HT1080 (cell line): ENCODE measurements at regions not wholly inside any gene's neighbourhood (a gene's known extent, or its start where the extent isn't known, plus 50 kb on each side); places are given as distances from the start of the nearest gene placed in this dataset.
A peak's percentile ranks its signal among the peaks of the same experiment; 100 is the strongest.

Experiments
- DNase-seq: peaks from one replicate; pipeline ENCODE4 v3.0.0-alpha.2; 2015; ENCODE audit warnings: low read depth

DNA sequence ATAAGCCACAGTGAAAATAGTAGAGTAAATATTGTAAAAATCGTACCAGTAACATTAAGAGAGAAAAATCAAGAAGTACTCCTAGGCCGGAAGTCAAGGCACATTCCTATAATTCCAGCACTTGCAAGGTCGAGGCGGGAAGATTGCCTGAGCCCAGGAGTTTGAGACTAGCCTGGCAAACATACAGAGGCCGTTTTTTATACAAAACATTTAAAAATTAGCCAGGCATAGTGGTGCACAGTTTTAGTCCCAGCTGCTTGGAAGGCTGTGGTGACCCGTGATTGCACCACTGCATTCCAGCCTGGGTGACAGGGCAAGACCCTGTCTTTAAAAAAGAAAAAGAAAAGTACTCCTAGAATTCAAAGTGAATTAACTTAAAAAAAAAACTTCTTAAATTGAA lies 341.8 kb downstream of the C12orf50 start:
- peak; percentile 35 for DNase-seq

- DNase-seq = no peak
Observed at GRCh38 chr12:87685696-87686095, 343.5 kb downstream of the C12orf50 start.

GRCh38 chr12:87679251-87679650 lies 349.9 kb downstream of the C12orf50 start:
- DNase-seq = no peak

DNA sequence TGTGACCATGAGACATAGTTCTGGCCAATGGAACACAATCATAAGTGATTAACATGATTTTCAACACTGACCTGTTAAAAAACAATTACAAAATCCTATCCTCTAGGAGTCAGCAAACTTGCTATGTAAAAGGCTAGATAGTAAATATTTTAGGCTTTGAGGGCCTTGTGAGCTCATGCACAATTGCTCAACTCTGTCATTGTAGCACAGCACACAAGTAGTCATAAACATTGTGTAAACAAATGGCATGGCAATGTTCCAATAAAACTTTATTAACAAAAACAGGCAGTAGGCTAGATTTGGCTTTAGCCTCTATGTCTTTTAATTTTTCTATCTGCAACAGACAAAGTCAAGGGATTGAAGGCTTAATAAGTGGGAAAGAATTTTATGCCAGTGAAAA lies 350.7 kb downstream of the C12orf50 start:
- no peak for DNase-seq

- no peak for DNase-seq
Observed at GRCh38 chr12:87676731-87677130, 352.5 kb downstream of the C12orf50 start.

DNA sequence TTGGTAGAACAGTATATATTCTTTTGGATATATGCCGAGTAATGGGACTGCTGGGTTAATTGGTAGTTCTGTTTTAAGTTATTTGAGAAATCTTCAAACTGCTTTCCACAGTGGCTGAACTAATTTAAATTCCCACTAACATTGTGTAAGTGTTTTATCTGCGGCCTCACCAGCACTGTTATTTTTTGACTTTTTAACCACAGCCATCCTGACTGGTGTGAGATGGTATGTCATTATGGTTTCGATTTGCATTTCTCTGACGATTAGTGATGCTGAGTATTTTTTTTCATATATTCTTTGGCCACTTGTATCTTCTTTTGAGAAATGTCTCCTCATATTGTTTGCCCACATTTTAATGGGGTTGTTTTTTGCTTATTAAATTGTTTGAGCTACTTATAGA lies 357.4 kb downstream of the C12orf50 start:
- peak; percentile 25 for DNase-seq

GRCh38 chr12:87670448-87670847 lies 358.8 kb downstream of the C12orf50 start:
- no peak for DNase-seq

DNA sequence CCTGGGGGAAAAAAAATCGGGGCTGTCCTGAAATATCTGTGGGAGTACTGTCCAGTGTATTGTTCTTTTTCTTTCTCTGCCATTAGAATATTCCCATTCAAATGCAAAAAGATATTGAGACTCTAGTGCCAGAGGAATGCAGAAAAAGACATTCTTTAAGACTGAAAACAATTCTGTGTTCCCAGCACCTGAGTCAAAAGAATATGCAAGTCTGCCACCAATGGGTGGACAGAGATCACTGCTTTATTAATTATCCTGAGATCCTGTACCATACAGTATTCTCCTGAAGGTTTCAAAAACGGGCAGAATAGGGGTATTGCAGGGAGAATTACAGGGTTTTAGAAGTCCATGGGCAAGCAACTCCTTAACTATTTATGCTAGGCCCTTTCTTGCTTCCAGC lies 361.8 kb downstream of the C12orf50 start:
- DNase-seq = peak; percentile 24

GRCh38 chr12:87661786-87662377 lies 367.3 kb downstream of the C12orf50 start:
- DNase-seq = peak; percentile 61

DNA sequence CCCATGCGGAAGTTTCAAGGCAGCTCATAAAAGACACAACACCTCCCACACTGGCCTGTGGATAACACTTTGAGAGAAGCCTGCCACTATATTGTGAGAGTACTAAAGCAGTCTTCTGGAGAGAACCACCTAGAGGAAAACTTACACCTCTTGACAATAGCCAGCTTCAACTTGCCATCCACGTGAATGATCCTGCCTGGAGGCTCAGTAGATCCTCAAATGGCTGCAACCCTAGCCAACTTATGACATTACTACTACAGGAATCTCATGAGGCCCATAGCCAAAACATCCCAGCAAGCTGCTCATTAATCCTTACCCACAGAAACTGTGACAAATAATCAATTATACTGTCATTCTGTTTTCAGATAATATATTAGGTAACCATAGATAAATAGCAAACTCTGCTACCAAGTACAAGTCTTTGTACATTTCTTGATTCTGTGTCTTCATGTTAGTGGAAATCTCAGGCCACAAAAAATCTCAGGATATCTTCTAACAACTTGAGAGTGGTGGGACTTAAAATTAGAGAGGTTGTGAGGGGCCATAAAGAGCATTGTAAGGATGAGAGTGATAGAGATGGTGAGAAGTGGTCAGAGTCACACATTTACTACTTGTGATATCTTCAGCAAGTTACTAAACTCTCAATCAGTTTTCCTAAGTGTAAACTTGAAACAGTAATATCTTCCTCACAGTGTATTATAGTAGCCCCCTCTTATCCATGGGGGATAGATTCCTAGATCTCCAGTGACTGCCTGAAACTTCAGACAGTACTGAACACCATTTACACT lies 368.0 kb downstream of the C12orf50 start:
- peak; percentile 10 for DNase-seq

- DNase-seq = no peak
Observed at GRCh38 chr12:87660291-87660690, 368.9 kb downstream of the C12orf50 start.

- DNase-seq = no peak
Observed at GRCh38 chr12:87656311-87656710, 372.9 kb downstream of the C12orf50 start.

GRCh38 chr12:87651670-87652425 lies 377.4 kb downstream of the C12orf50 start:
- DNase-seq = no peak

DNA sequence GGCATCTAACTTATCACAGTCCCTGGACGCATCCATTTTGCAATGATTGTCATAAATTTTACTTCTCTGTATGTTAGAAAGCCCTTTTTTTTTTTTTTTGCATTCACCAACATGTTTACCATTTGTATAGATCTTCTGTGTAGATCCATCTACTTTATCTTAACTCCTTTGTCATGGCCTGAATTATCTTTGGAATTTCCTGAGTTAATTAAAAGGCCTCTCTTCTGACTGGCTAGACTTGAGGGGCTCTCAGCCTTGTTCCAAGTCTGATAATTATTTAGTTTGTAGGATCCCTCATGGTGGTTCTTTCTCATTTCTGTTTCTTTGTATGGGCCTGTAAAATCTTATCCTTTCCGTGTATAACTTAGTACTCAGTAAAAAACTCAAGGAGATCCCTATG lies 387.0 kb downstream of the C12orf50 start:
- no peak for DNase-seq

DNA sequence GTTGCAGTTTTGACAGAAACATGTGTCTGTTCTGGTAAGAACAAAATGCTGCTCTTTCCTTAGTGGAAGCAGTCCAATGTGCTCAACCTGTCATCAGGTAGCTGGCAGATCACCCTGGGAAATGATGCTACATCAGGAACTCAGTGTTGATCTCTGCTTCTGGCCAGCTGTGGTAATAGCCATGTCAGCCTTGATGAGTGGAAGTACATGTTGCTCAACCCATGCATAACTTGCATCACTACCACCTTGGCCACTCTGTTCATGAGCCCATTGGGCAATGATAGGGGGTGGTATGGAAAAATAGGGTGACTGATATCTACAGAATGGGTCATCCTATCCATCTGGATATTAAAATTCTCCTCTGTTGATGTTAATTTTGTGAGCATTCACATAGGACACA lies 411.0 kb downstream of the C12orf50 start:
- DNase-seq = no peak

DNA sequence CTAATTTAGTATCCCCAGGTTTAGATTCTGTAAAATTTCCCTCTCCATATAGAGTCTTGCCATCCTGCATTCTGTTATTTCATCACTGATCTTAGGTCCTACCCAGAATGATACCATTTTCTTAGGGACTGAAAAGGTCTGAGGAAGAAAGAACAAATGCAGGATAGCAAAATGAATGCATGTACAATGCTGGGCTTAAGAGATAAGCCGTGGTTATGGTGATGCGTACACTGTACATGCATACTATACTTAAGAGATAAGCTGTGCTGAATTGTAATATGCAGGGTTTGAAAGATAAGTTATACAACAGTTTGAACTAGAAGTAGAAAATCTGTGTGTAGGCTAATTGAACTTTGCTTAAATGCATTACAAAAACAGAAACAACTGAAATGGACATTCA lies 416.2 kb downstream of the C12orf50 start:
- DNase-seq = no peak

GRCh38 chr12:87608321-87608720 lies 420.9 kb downstream of the C12orf50 start:
- no peak for DNase-seq

DNA sequence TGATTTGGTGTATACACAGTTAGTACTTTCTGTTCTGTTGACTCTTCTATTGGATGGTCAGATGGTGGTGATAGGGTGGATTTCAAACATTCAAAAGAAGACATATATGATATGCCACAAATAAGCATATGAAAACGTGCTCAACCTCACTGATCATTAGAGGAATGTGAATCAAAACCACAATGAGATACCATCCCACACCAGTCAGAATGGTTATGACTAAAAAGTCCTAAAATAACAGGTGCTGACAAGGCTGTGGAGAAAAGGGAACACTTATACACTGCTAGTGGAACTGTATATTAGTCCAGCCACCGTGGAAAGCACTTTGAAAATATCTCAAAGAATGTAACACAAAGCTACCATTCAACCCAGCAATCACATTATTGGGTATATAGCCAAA lies 425.5 kb downstream of the C12orf50 start:
- DNase-seq = no peak

GRCh38 chr12:87599459-87599858 lies 429.7 kb downstream of the C12orf50 start:
- no peak for DNase-seq

DNA sequence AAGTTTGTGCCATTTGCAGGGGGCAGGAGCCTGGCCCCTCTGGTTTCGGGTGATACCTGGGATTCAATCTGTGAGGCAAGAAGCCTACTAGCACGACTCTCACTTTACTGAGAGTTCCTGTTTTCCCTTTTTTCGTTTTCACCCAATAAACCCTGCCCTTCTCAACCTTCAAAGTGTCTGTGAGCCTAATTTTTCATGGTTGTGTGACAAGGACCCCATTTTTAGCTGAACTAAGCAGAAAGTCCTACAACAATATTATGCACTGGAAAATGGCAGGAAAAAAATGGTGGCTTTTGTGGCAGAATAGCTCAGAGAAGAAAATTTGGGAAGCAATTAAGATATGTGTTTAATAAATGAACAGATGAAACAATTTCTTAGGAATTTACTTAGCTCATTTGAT lies 432.1 kb downstream of the C12orf50 start:
- DNase-seq = no peak

- no peak for DNase-seq
Observed at GRCh38 chr12:87596636-87597035, 432.6 kb downstream of the C12orf50 start.

GRCh38 chr12:87596134-87596533 lies 433.1 kb downstream of the C12orf50 start:
- no peak for DNase-seq
